DMS114 treated with DMSO at 0.1 percent for 48 hours (cell line): ENCODE measurements at regions not wholly inside any gene's neighbourhood (a gene's known extent, or its start where the extent isn't known, plus 50 kb on each side); places are given as distances from the start of the nearest gene placed in this dataset.

Source experiments
- DNase-seq: peaks from one replicate; lab custom pipeline; 2025; ENCODE audit not compliant: unreplicated experiment; lab: John Stamatoyannopoulos, UW

DNA sequence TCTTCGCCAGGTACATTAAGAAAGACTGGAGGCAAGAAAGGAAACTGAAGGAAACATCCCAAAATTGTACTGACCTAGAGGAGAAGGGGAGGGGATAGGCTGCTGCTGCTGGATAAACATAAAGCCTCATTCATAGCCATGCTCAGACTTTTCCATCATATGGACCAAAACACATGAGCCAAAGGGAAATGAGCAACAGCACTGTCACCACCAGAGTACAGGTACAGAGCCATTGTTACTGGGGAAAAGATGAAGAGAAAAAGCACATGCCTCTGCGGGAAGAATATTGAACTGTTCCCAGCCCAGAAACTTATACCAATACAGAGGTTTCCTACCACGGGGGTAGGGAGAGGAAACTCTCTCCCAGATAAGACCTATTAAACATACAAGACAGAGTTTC is 861.9 kb downstream of the NTRK3 start:
- DNase-seq: no peak

DNA sequence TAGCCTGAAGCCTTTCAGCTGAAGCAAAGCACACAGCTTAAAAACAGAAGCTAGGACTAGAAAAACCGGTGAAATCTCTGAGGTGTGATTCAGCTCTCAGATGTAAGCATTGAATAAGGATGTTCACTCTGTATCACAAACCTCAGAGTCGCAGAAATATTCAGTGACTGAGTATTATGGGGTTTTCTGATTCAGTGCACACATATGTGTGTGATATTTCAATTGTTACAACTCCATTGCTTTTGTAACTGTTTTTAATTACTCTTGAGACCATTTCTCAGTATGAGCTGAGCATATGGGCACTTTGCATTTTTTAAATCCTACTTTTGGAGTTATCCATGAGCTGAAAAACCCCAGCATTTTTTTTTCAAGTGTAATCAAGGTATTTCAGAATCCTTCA is 868.8 kb downstream of the NTRK3 start:
- no peak for DNase-seq

- no peak for DNase-seq
Measured at GRCh38 chr15:87374339-87374738, 882.2 kb downstream of the NTRK3 start.

DNA sequence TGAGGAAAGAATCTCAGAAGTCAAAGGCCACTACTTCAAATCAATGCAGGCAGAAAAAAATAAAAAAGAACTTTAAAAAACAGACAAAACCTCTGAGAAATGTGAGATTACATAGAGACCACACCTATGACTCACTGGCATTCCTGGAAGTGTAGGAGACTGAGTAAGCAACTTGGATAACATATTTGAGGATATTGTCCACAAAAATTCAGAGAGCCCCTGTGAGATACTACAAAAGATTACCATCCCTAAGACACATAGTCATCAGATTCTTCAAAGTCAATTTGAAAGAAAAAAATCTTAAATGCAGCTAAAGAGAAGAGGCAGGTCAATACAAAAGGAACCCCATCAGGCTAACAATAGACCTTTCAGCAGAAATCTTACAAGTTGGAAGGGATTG is 887.3 kb downstream of the NTRK3 start:
- DNase-seq: no peak

GRCh38 chr15:87368511-87368910 is 888.0 kb downstream of the NTRK3 start:
- no peak for DNase-seq

- no peak for DNase-seq
Measured at GRCh38 chr15:87365186-87365585, 891.4 kb downstream of the NTRK3 start.

DNA sequence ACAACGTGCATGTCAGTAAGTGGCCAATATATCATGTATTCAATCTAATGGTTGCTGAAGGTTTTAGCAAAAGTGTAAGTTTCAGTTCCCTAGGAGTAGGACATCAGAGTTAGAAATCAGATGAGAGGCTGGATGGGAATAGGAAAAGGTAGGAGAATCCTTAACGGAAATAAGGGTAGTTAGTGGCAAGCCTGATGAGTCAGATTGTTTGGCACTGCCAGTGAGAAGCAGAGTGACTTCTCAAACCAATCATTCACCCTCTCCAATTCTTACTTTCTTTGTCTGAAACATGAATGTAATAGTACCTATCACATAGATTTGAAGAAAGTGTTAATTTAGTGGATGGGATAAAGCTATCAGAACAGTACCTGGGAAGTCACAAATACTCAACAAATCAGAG is 894.0 kb downstream of the NTRK3 start:
- DNase-seq: no peak

DNA sequence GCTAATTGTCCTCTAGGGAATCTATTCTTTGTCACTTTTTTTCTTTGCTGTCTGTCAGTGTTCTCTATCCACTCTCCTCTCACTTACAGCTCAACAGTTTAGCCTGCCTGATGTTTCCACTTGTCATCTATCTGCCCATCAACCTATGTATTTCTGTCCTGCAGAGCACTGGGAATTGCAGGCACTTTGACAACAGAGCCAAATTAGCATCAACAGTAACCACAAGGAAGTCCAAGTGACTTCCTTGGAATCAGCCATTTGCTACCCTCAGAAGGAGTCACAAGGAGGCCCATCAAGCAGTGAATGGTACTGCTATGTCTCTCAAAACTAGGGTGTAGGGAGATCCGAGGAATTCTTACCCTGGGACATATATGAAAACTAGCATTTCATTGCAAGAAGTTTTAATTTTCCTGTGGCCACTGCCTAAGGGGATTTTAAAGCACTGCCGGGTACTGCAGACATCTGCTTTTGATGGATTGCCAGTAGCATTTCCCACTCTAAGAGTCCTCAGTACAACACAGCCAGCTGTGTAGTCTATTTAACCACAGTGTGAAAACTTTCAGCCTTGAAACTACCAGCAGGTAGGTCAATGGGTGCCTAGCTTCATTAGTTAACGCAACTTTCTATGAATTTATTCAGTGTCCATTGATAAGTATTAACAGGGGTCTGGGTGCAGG is 898.8 kb downstream of the NTRK3 start:
- no peak for DNase-seq

DNA sequence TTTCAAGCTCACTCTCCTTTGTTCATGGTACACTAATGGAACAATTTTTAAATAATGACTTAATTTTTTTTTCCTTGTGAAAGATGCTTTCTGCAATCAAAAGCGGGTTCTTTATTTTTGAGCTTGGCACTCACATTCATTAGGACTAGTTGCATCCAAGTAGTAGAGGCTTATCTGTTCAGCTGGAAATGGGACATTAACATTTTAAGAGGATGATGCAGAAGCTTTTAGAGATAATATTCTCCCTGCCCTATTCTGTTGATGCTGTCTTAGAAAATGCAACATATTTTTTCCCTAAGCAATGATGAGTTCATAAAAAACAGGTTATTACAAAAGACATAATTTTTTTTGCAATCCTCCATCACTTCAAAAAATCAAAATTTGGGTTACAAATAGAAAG is 900.6 kb downstream of the NTRK3 start:
- DNase-seq: no peak

DNA sequence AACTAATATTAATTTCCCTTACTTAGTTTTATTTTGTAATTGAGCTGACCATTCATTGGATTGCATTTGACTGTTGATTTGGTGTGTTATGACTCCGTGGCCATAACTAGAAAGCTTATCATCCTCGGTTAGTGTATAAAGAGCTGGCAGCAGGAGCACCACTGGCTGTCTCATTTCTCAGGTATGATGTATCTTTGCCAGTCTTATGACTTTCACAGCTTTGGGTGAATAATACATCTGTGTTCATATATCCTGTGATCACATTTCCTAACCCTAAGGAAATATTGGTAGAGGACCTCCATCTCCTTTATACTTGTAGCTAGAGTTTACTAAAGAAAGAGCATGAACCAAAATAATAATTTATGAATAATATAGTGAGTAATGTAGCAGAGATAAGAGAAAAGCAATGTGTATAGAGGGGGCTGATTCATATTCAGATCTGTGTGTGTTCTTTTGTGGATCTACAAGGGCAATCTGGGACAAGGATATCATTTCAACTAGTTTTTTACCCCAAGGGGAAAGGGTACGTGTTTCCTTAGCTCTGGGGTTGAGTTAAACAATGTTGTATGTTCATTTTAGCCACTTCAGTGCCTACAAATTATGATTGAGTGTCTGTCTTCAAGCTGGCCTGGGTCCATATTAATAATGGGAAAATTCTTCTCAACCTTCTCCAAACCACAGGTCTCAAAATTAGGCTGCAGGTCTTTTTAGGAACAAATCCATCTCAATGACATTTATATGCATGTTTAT is 901.7 kb downstream of the NTRK3 start:
- DNase-seq: no peak

DNA sequence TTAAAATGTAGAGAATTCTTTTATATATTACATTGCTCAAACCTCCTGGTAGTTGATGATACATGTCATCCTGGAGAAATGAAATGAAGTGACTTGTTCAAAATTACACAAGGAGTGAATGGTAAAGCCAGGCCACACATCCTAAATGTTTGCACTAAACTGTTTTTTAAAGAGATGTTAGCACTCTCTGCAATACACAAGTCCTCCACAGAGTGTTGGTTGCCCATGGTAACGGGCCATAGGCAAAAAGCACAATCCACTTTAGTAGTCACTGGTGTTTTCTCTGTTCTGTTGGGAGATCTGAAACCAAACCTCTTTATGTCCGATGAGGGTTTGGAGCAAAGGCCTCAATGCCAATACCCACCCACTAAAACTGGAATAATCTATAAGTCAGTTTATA is 907.4 kb downstream of the NTRK3 start:
- DNase-seq: no peak

DNA sequence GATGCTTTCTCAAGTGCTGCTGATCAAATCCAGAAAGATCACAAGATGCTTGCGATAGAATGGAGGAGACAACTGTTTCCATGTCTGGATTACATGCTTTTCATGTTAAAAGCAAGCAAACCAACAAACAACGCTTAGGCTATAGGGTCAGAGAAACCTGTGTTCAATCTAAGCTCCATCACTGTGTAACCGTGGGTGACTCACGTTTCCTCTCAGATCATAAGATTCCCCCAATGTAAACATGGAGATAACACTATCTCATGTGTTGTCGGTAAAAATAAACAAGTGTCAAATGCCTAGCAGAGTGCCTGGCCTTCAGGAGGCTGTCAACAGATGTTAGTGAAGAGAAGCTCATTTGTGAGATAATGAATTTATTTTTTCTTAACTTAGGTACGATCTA is 907.8 kb downstream of the NTRK3 start:
- no peak for DNase-seq

- no peak for DNase-seq
Measured at GRCh38 chr15:87347806-87348515, 908.6 kb downstream of the NTRK3 start.

GRCh38 chr15:87345961-87346360 is 910.6 kb downstream of the NTRK3 start:
- no peak for DNase-seq

DNA sequence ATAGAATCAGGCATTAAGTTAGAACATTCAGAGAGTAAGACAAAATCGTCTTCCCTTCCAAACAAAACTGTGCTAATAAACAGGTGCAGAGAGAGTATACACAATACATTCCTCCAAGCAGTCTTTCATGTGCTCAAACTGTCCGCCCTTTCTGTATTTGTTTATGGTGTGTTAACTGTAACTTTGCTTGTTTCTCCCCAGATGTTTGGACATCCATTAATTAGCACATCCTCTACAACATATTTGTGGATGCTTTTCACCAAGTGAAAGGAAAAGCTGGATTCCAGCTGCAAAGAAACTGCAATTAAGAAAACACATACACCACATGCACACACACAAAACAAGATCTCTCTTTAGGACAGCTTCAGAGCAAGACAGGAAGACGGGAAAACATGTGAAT is 912.6 kb downstream of the NTRK3 start:
- DNase-seq: no peak

DNA sequence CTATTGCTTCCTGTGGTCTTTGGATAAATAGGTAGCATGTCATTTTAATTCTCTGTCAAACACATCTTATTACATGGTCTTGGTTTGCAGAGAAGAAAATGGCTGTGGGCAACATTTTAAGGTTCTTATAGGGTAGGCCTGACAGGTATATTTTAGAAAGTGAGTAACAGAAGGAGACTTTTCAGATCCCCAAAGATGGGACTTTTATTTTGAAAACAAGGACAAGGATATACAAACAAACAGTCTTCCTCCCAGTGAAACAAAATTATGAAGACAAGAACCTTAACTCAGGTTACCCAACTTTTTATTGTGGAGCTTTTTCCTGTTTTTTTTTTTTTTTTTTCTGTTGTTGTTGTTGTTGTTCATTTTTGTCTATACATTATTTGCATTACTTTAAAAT is 916.2 kb downstream of the NTRK3 start:
- DNase-seq: no peak

DNA sequence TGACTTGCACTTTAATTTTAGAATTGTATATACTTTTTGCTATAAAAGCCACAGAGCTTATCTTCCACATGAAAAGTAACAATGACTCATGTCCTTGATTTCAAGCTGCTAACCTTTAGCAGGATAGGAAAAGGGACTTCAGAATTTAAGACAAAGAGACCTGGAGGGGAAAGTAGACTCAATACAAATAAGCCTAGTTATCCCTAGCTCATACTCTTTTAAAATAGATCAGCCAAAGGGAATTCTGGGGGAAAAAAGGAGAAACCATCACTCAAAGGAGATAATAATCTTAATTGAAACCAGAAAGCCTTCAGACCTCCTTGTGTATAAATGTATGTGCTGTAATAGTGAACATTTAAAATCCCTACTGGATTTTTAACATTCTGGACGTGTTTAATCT is 930.3 kb downstream of the NTRK3 start:
- DNase-seq: no peak

- DNase-seq: no peak
Measured at GRCh38 chr15:87322870-87323269, 933.7 kb downstream of the NTRK3 start.

- no peak for DNase-seq
Measured at GRCh38 chr15:87322265-87322664, 934.3 kb downstream of the NTRK3 start.

DNA sequence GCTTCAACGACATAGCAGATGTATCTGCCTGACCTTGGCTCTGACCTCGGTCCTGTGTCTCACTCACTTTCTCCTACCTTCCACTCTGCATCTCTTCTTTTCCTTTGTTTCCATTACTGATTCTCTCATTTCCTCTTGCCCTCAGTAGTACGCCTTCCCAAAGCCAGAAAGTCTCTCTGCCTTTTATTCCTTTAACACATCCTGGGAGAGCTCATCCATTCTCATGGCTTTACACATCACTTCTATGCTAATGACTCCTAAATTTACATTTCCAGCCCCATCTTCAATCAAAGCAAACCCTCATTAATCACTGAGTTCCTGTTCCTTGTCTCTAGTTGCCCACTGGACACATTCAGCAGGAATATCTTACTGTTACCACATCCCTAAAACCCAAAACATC is 938.6 kb downstream of the NTRK3 start:
- no peak for DNase-seq

DNA sequence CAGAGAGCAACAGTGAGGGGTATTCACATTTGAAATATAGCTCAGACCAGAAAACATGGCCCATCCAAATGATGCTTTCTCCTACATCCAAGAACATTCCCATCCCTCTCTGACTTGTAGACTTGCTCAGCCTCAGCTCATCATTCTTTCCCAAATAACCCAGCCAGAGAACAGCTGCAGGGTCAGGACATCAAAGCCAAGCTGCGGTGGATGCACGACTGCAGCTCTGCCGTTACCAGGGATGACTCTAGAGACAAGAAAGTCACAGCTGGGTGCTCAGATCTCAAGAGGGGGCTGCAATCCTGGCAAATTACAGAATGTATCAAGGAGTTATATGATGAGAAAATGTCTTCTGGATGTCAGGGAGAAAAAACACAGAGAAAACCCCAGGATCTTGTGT is 944.3 kb downstream of the NTRK3 start:
- DNase-seq: no peak

GRCh38 chr15:87300146-87300545 is 956.4 kb downstream of the NTRK3 start:
- no peak for DNase-seq
